ENCODE measurements at regions not wholly inside any gene's neighbourhood (a gene's known extent, or its start where the extent isn't known, plus 50 kb on each side); places are given as distances from the start of the nearest gene placed in this dataset.

DNA sequence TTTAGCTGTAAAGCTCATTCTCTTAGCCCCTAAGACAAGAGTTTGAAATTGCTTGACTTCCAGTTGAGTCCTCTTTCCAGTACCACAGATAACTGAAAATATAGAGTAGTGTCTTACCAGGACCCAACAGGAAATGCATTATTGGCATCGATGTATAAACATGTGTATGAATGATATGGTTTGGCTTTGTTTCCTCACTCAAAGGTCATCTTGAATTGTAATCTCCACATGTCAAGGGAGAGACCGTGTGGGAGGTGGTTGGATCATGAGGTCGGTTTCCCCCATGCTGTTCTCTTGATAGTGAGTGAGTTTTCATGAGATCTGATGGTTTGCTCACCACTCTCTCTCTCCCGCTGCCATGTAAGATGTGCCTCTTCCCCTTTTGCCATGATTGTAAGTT, 745.0 kb downstream of the TMEM182 start:
- no peak for DNase-seq
- no peak overlapping the region for H3K27ac ChIP-seq
- H3K4me3 ChIP-seq: no peak overlapping the region
- TF ChIP-seq, protein P1, sequence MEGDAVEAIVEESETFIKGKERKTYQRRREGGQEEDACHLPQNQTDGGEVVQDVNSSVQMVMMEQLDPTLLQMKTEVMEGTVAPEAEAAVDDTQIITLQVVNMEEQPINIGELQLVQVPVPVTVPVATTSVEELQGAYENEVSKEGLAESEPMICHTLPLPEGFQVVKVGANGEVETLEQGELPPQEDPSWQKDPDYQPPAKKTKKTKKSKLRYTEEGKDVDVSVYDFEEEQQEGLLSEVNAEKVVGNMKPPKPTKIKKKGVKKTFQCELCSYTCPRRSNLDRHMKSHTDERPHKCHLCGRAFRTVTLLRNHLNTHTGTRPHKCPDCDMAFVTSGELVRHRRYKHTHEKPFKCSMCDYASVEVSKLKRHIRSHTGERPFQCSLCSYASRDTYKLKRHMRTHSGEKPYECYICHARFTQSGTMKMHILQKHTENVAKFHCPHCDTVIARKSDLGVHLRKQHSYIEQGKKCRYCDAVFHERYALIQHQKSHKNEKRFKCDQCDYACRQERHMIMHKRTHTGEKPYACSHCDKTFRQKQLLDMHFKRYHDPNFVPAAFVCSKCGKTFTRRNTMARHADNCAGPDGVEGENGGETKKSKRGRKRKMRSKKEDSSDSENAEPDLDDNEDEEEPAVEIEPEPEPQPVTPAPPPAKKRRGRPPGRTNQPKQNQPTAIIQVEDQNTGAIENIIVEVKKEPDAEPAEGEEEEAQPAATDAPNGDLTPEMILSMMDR (IDR thresholded peaks at IDR 0.05): no peak
- TF ChIP-seq POLR2A (IDR thresholded peaks at IDR 0.05): no peak
- intact Hi-C loops (cut with DNase I; ENCODE audit: low total_unique reads): no loop called here
- H3K36me3 ChIP-seq: no peaks in the 10 kb centered on the region
- H3K9me3 ChIP-seq: no peaks in the 10 kb centered on the region
- no peaks in the 10 kb centered on the region for H3K27me3 ChIP-seq
- H3K4me1 ChIP-seq: no peaks in the 10 kb centered on the region

DNA sequence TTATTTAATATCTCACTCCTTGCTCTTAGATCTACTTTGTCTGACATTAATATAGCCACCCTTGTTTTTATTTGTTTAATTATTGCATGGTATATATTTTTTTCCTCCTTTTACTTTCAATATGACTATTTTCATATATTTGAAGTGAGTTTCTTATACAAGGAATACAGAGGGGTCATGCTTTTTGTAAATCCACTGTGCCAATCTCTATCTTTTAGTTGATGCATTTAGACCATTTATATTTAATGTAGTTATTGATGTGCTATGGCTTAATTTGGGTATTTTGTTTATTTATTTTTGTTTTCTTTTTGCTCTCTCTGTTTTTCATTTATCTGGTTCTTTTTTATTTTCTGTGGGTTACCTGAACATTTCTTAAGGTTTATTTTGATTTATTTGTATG, 750.6 kb downstream of the TMEM182 start:
- Histone ChIP-seq H3K4me3 (no peak overlapping the region), H3K36me3 (no peaks in the 10 kb centered on the region), H3K27me3 (no peaks in the 10 kb centered on the region), H3K27ac (no peak overlapping the region), H3K4me1 (no peaks in the 10 kb centered on the region), H3K9me3 (no peaks in the 10 kb centered on the region)
- TF ChIP-seq, protein P1 (IDR thresholded peaks at IDR 0.05): no peak
- no peak for TF ChIP-seq POLR2A (IDR thresholded peaks at IDR 0.05)
- intact Hi-C loops (cut with DNase I; ENCODE audit: low total_unique reads): no loop called here
- no peak for DNase-seq

DNA sequence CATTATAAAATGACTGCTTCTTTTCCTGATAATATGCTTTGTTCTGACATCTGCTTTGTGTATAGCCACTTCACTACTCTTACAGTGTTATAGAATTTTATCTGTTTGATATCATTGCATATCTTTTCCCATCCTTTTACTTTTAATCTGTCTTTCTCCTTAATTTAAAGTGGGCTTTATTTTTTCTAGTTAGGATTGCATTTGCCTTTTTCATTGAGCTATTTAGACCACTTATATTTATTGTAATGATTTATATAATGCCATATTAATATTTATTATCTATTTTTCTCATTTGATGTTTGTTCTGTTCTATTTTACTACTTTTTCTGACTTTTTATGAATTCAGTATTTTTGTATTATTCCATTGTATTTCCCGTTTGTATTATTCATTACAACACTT, 758.7 kb downstream of the TMEM182 start:
- Histone ChIP-seq H3K4me3 (no peak overlapping the region), H3K4me1 (no peaks in the 10 kb centered on the region), H3K9me3 (no peaks in the 10 kb centered on the region), H3K27ac (no peak overlapping the region), H3K36me3 (no peaks in the 10 kb centered on the region), H3K27me3 (no peaks in the 10 kb centered on the region)
- no peak for DNase-seq
- intact Hi-C loops (cut with DNase I; ENCODE audit: low total_unique reads): no loop called here
- TF ChIP-seq, protein P1 (IDR thresholded peaks at IDR 0.05): no peak
- no peak for TF ChIP-seq POLR2A (IDR thresholded peaks at IDR 0.05)

DNA sequence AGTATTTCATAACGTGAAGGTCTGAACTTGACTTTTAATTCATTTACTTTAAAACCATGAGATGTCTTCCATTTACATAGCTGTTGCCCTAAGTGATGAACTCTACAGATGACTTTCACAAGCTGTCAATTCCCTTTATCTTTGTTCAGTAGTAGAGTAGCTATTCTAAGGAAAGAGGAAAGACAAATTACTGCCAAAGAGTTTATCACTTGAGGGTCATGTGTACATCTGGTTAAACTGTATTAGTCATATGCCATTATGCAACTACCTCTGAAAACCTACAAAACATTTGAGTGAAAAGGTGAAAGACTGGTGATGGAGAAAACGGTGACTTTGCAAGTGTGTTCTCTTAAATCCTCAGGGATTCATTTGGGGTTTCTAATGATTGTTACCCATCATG, 763.9 kb downstream of the TMEM182 start:
- intact Hi-C loops (cut with DNase I; ENCODE audit: low total_unique reads): no loop called here
- Histone ChIP-seq H3K27ac (no peak overlapping the region), H3K27me3 (no peaks in the 10 kb centered on the region), H3K4me3 (no peak overlapping the region), H3K4me1 (no peaks in the 10 kb centered on the region), H3K36me3 (no peaks in the 10 kb centered on the region), H3K9me3 (no peaks in the 10 kb centered on the region)
- no peak for DNase-seq
- TF ChIP-seq, protein P1 (IDR thresholded peaks at IDR 0.05): no peak
- TF ChIP-seq POLR2A (IDR thresholded peaks at IDR 0.05): no peak

DNA sequence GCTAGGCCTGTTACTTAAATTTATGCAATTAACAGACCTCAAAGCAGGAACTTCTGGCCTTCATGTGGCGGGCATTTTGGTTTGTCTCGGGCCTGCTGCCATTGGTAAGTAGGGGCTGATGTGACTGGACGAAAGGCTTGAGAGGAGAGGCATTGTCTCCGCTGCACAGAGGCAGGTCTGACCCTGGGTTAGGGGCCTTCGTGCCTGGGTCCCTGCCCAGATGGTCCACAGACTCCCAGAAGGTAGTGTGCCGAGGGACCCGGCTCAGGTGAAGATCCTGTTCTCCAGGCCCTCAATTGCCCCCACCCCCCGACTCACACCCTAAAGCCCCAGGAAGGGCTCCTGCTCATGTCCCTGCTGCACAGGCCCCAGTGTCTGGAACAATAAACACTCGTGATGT, 764.9 kb downstream of the TMEM182 start:
- intact Hi-C loops (cut with DNase I; ENCODE audit: low total_unique reads): no loop called here
- no peaks in the 10 kb centered on the region for H3K27me3 ChIP-seq
- no peak overlapping the region for H3K4me3 ChIP-seq
- H3K9me3 ChIP-seq: no peaks in the 10 kb centered on the region
- no peak for TF ChIP-seq POLR2A (IDR thresholded peaks at IDR 0.05)
- no peaks in the 10 kb centered on the region for H3K4me1 ChIP-seq
- no peak overlapping the region for H3K27ac ChIP-seq
- DNase-seq: no peak
- H3K36me3 ChIP-seq: no peaks in the 10 kb centered on the region

DNA sequence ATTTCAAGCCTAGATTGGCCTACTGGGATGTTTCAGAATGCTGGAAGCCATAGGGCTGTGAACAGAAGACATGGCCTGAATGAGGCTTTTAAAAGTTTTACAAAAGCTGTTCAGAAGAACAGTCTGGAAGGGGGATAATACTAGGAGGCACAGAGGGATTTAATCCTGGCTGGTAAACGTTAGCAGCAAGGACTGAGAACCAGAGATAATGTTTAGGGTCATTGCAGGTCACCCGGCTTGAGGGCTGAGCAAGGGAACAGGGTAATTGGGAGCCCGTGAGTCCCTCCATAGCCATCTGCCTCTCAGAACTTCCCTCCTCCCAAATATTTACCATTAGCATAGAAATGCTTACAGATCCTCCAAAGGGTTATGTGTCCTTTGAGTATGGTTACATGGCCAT, 765.4 kb downstream of the TMEM182 start:
- H3K27me3 ChIP-seq: no peaks in the 10 kb centered on the region
- H3K4me3 ChIP-seq: no peak overlapping the region
- H3K4me1 ChIP-seq: no peaks in the 10 kb centered on the region
- TF ChIP-seq POLR2A (IDR thresholded peaks at IDR 0.05): no peak
- TF ChIP-seq, protein P1 (IDR thresholded peaks at IDR 0.05): no peak
- no peak for DNase-seq
- H3K9me3 ChIP-seq: no peaks in the 10 kb centered on the region
- intact Hi-C loops (cut with DNase I; ENCODE audit: low total_unique reads): no loop called here
- no peak overlapping the region for H3K27ac ChIP-seq
- H3K36me3 ChIP-seq: no peaks in the 10 kb centered on the region
